ENCODE measurements at regions not wholly inside any gene's neighbourhood (a gene's known extent, or its start where the extent isn't known, plus 50 kb on each side); places are given as distances from the start of the nearest gene placed in this dataset.

GRCh38 chrX:94065091-94065490, 391.1 kb downstream of the FAM133A start:
- no peak for TF ChIP-seq CTCF (IDR thresholded peaks at IDR 0.05)
- ATAC-seq: no peak

GRCh38 chrX:94089149-94089548, 415.1 kb downstream of the FAM133A start:
- no peak for TF ChIP-seq CTCF (IDR thresholded peaks at IDR 0.05)
- Histone ChIP-seq H3K27me3 (no peaks in the 10 kb centered on the region), H3K36me3 (no peaks in the 10 kb centered on the region), H3K27ac (no peak overlapping the region), H3K9me3 (no peaks in the 10 kb centered on the region), H3K4me3 (no peak overlapping the region), H3K4me1 (no peaks in the 10 kb centered on the region)
- intact Hi-C loops (cut with DNase I): no loop called here
- ATAC-seq: no peak
- no peak for DNase-seq

More at GRCh38 chrX:94065091-94065490, 391.1 kb downstream of the FAM133A start:
- H3K36me3 ChIP-seq: no peaks in the 10 kb centered on the region
- no peaks in the 10 kb centered on the region for H3K27me3 ChIP-seq
- H3K4me3 ChIP-seq: no peak overlapping the region
- DNase-seq: no peak
- intact Hi-C loops (cut with DNase I): no loop called here
- no peaks in the 10 kb centered on the region for H3K4me1 ChIP-seq
- no peak overlapping the region for H3K27ac ChIP-seq
- no peaks in the 10 kb centered on the region for H3K9me3 ChIP-seq

GRCh38 chrX:94097868-94098267, 423.9 kb downstream of the FAM133A start:
- no peak for DNase-seq
- no peaks in the 10 kb centered on the region for H3K9me3 ChIP-seq
- no peak overlapping the region for H3K4me3 ChIP-seq
- no peaks in the 10 kb centered on the region for H3K27me3 ChIP-seq
- TF ChIP-seq CTCF (IDR thresholded peaks at IDR 0.05): no peak
- ATAC-seq: no peak
- no peak overlapping the region for H3K27ac ChIP-seq
- no peaks in the 10 kb centered on the region for H3K36me3 ChIP-seq
- no peaks in the 10 kb centered on the region for H3K4me1 ChIP-seq
- intact Hi-C loops (cut with DNase I): no loop called here

GRCh38 chrX:94107981-94108380, 434.0 kb downstream of the FAM133A start:
- Histone ChIP-seq H3K9me3 (no peaks in the 10 kb centered on the region), H3K27ac (no peak overlapping the region), H3K4me3 (no peak overlapping the region), H3K4me1 (no peaks in the 10 kb centered on the region), H3K36me3 (no peaks in the 10 kb centered on the region), H3K27me3 (no peaks in the 10 kb centered on the region)
- TF ChIP-seq CTCF (IDR thresholded peaks at IDR 0.05): no peak
- intact Hi-C loops (cut with DNase I): no loop called here
- ATAC-seq: no peak
- no peak for DNase-seq

GRCh38 chrX:94114362-94114761, 440.4 kb downstream of the FAM133A start:
- Histone ChIP-seq H3K36me3 (no peaks in the 10 kb centered on the region), H3K4me3 (no peak overlapping the region), H3K27me3 (no peaks in the 10 kb centered on the region), H3K27ac (no peak overlapping the region), H3K9me3 (no peaks in the 10 kb centered on the region), H3K4me1 (no peaks in the 10 kb centered on the region)
- DNase-seq: no peak
- ATAC-seq: no peak
- no peak for TF ChIP-seq CTCF (IDR thresholded peaks at IDR 0.05)
- intact Hi-C loops (cut with DNase I): no loop called here

- no peak overlapping the region for H3K4me3 ChIP-seq
- no peaks in the 10 kb centered on the region for H3K4me1 ChIP-seq
- no peak for TF ChIP-seq CTCF (IDR thresholded peaks at IDR 0.05)
- H3K36me3 ChIP-seq: no peaks in the 10 kb centered on the region
- intact Hi-C loops (cut with DNase I): no loop called here
- no peaks in the 10 kb centered on the region for H3K27me3 ChIP-seq
- no peak for DNase-seq
- no peaks in the 10 kb centered on the region for H3K9me3 ChIP-seq
- no peak for ATAC-seq
- no peak overlapping the region for H3K27ac ChIP-seq
Measured at GRCh38 chrX:94121799-94122198, 447.8 kb downstream of the FAM133A start.

Measured in upper lobe of right lung (tissue), 1 donor.